HTR-8/SVneo (cell line): ENCODE measurements at regions not wholly inside any gene's neighbourhood (a gene's known extent, or its start where the extent isn't known, plus 50 kb on each side); places are given as distances from the start of the nearest gene placed in this dataset.
A peak's percentile ranks its signal among the peaks of the same experiment; 100 is the strongest.

Experiments
- DNase-seq: peaks from one replicate; pipeline ENCODE4 v3.0.0; 2011; ENCODE audit warnings: low spot score, mixed read lengths; ENCODE audit not compliant: insufficient read length
- FAIRE-seq: peaks from 2 replicates; lab custom pipeline; 2011; peaks lifted over from hg19 to GRCh38; lab: Jason Lieb, UNC

GRCh38 chr6:87939776-87940175 is 107.9 kb upstream of the SPACA1 start:
- FAIRE-seq: no peak

GRCh38 chr6:87938287-87938686 is 109.4 kb upstream of the SPACA1 start:
- DNase-seq: no peak
- no peak for FAIRE-seq

More at GRCh38 chr6:87939776-87940175, 107.9 kb upstream of the SPACA1 start:
- DNase-seq: no peak

- FAIRE-seq: no peak
Measured at GRCh38 chr6:87936065-87936464, 111.6 kb upstream of the SPACA1 start.

GRCh38 chr6:87935196-87935595 is 112.4 kb upstream of the SPACA1 start:
- DNase-seq (no peak), FAIRE-seq (no peak)

More at GRCh38 chr6:87936065-87936464, 111.6 kb upstream of the SPACA1 start:
- DNase-seq: no peak

- no peak for DNase-seq
- no peak for FAIRE-seq
Measured at GRCh38 chr6:87932361-87932760, 115.3 kb upstream of the SPACA1 start.

- DNase-seq (peak; percentile 83), FAIRE-seq (peak; percentile 86)
Measured at GRCh38 chr6:87929843-87930288, 117.8 kb upstream of the SPACA1 start.

- FAIRE-seq (no peak), DNase-seq (no peak)
Measured at GRCh38 chr6:87926687-87927086, 121.0 kb upstream of the SPACA1 start.

- FAIRE-seq (no peak), DNase-seq (no peak)
Measured at GRCh38 chr6:87926072-87926471, 121.6 kb upstream of the SPACA1 start.

GRCh38 chr6:87925373-87926060 is 122.1 kb upstream of the SPACA1 start:
- FAIRE-seq: no peak
- no peak for DNase-seq

- no peak for FAIRE-seq
Measured at GRCh38 chr6:87923389-87924050, 124.1 kb upstream of the SPACA1 start.

GRCh38 chr6:87922947-87923330 is 124.7 kb upstream of the SPACA1 start:
- FAIRE-seq (no peak), DNase-seq (no peak)

More at GRCh38 chr6:87923389-87924050, 124.1 kb upstream of the SPACA1 start:
- DNase-seq: no peak

- no peak for DNase-seq
- no peak for FAIRE-seq
Measured at GRCh38 chr6:87922196-87922946, 125.3 kb upstream of the SPACA1 start.

GRCh38 chr6:87921034-87921433 is 126.6 kb upstream of the SPACA1 start:
- FAIRE-seq: no peak
- DNase-seq: no peak

GRCh38 chr6:87920245-87920644 is 127.4 kb upstream of the SPACA1 start:
- no peak for DNase-seq
- no peak for FAIRE-seq

- DNase-seq: no peak
- FAIRE-seq: no peak
Measured at GRCh38 chr6:87919416-87919815, 128.2 kb upstream of the SPACA1 start.

GRCh38 chr6:87919001-87919400 is 128.6 kb upstream of the SPACA1 start:
- no peak for FAIRE-seq
- DNase-seq: no peak

GRCh38 chr6:87918461-87918941 is 129.1 kb upstream of the SPACA1 start:
- DNase-seq (no peak), FAIRE-seq (no peak)

- FAIRE-seq (no peak), DNase-seq (no peak)
Measured at GRCh38 chr6:87917886-87918285, 129.8 kb upstream of the SPACA1 start.

GRCh38 chr6:87916446-87916845 is 131.2 kb upstream of the SPACA1 start:
- no peak for FAIRE-seq
- DNase-seq: no peak

GRCh38 chr6:87914637-87915395 is 132.8 kb upstream of the SPACA1 start:
- FAIRE-seq: no peak
- no peak for DNase-seq
